Osteoblast (primary cell): ENCODE measurements at regions not wholly inside any gene's neighbourhood (a gene's known extent, or its start where the extent isn't known, plus 50 kb on each side); places are given as distances from the start of the nearest gene placed in this dataset.

Experiments used
- DNase-seq: peaks from one replicate; pipeline ENCODE4 v3.0.0; 2011; ENCODE audit warnings: low spot score, mixed read lengths; ENCODE audit not compliant: insufficient read length; ENCODE audit errors: missing footprints
- H2AFZ ChIP-seq: 2 replicates; pipeline ENCODE4 v1.6.0; 2011; ENCODE audit warnings: mild to moderate bottlenecking, low read length
- H3K27ac ChIP-seq: 2 replicates; pipeline ENCODE4 v1.5.1; 2011; ENCODE audit warnings: mild to moderate bottlenecking, low read depth, low read length, moderate library complexity
- H3K27me3 ChIP-seq: 2 replicates; pipeline ENCODE4 v1.6.0; 2012; ENCODE audit warnings: mild to moderate bottlenecking, control low read depth, inconsistent platforms, low read length, moderate library complexity; ENCODE audit not compliant: insufficient read depth
- H3K36me3 ChIP-seq: 2 replicates; pipeline ENCODE4 v1.5.1; 2011; ENCODE audit warnings: mild to moderate bottlenecking, low read length, control low read depth, moderate library complexity; ENCODE audit not compliant: insufficient read depth
- H3K4me1 ChIP-seq: 2 replicates; pipeline ENCODE4 v1.5.1; 2011; ENCODE audit warnings: mild to moderate bottlenecking, low read length, control low read depth, moderate library complexity; ENCODE audit not compliant: insufficient read depth
- H3K4me2 ChIP-seq: 2 replicates; pipeline ENCODE4 v1.6.0; 2011; ENCODE audit warnings: mild to moderate bottlenecking, low read length; ENCODE audit not compliant: insufficient read depth
- H3K4me3 ChIP-seq: fragments of 200-600 bp; sonication (generic); 3 replicates; pipeline ENCODE4 v1.5.1; 2012; ENCODE audit warnings: mild to moderate bottlenecking, low read length, inconsistent platforms; ENCODE audit not compliant: insufficient read depth
- H3K79me2 ChIP-seq: 2 replicates; pipeline ENCODE4 v1.6.0; 2012; ENCODE audit warnings: mild to moderate bottlenecking, low read length, control low read depth, inconsistent platforms; ENCODE audit not compliant: insufficient read depth
- H3K9me3 ChIP-seq: 2 replicates; pipeline ENCODE4 v1.5.1; 2011; ENCODE audit warnings: low read depth, low read length, control low read depth
- H4K20me1 ChIP-seq: 2 replicates; pipeline ENCODE4 v1.6.0; 2012; ENCODE audit warnings: mild to moderate bottlenecking, low read length, control low read depth; ENCODE audit not compliant: insufficient read depth
- CTCF ChIP-seq: IDR thresholded peaks from 2 replicates; pipeline ENCODE4 v1.5.1; 2011; ENCODE audit warnings: mild to moderate bottlenecking, low read depth, low read length, moderate library complexity; ENCODE audit errors: extremely low read depth

- Histone ChIP-seq H3K27ac (no peak overlapping the region), H3K4me2 (no peak overlapping the region), H3K79me2 (no peaks in the 10 kb centered on the region), H3K4me3 (no peak overlapping the region), H3K36me3 (no peaks in the 10 kb centered on the region), H2AFZ (peak overlapping the region; percentile 17), H4K20me1 (no peaks in the 10 kb centered on the region), H3K9me3 (no peaks in the 10 kb centered on the region), H3K27me3 (no peaks in the 10 kb centered on the region), H3K4me1 (peaks cover 17% of the 10 kb centered on the region)
- DNase-seq, result no peak
- TF ChIP-seq CTCF, result no peak
Measured at GRCh38 chr11:109972181-109972715, 120.9 kb upstream of the ZC3H12C start.

GRCh38 chr11:109972939-109973338, 120.3 kb upstream of the ZC3H12C start:
- Histone ChIP-seq H2AFZ (no peak overlapping the region), H4K20me1 (no peaks in the 10 kb centered on the region), H3K27me3 (no peaks in the 10 kb centered on the region), H3K4me3 (no peak overlapping the region), H3K4me1 (peaks cover 17% of the 10 kb centered on the region), H3K27ac (no peak overlapping the region), H3K79me2 (no peaks in the 10 kb centered on the region), H3K9me3 (no peaks in the 10 kb centered on the region), H3K4me2 (no peak overlapping the region), H3K36me3 (no peaks in the 10 kb centered on the region)
- no peak for DNase-seq
- no peak for TF ChIP-seq CTCF

- no peaks in the 10 kb centered on the region for H3K36me3 ChIP-seq
- H2AFZ ChIP-seq, result no peak overlapping the region
- no peaks in the 10 kb centered on the region for H4K20me1 ChIP-seq
- peaks cover 17% of the 10 kb centered on the region for H3K4me1 ChIP-seq
- no peaks in the 10 kb centered on the region for H3K9me3 ChIP-seq
- no peak overlapping the region for H3K4me3 ChIP-seq
- no peak for DNase-seq
- no peak overlapping the region for H3K27ac ChIP-seq
- no peaks in the 10 kb centered on the region for H3K79me2 ChIP-seq
- TF ChIP-seq CTCF, result no peak
- H3K4me2 ChIP-seq, result no peak overlapping the region
- no peaks in the 10 kb centered on the region for H3K27me3 ChIP-seq
Measured at GRCh38 chr11:109973486-109973885, 119.7 kb upstream of the ZC3H12C start.

GRCh38 chr11:109974523-109974922, 118.7 kb upstream of the ZC3H12C start:
- H3K27me3 ChIP-seq, result no peaks in the 10 kb centered on the region
- H3K9me3 ChIP-seq, result no peaks in the 10 kb centered on the region
- peaks cover 17% of the 10 kb centered on the region for H3K4me1 ChIP-seq
- no peaks in the 10 kb centered on the region for H3K79me2 ChIP-seq
- no peak for DNase-seq
- H2AFZ ChIP-seq, result no peak overlapping the region
- TF ChIP-seq CTCF, result no peak
- H3K4me2 ChIP-seq, result no peak overlapping the region
- H3K36me3 ChIP-seq, result no peaks in the 10 kb centered on the region
- H3K4me3 ChIP-seq, result no peak overlapping the region
- no peak overlapping the region for H3K27ac ChIP-seq
- H4K20me1 ChIP-seq, result no peaks in the 10 kb centered on the region
